Ectodermal cell (in vitro differentiated cells): ENCODE measurements at regions not wholly inside any gene's neighbourhood (a gene's known extent, or its start where the extent isn't known, plus 50 kb on each side); places are given as distances from the start of the nearest gene placed in this dataset.

ENCODE experiments used
- H3K27ac ChIP-seq: 2 replicates; pipeline ENCODE4 v1.7.0; 2013; ENCODE audit warnings: mild to moderate bottlenecking, low read depth, low read length; ENCODE audit not compliant: insufficient read depth, poor library complexity, severe bottlenecking
- H3K27me3 ChIP-seq: 2 replicates; pipeline ENCODE4 v1.7.0; 2013; ENCODE audit warnings: mild to moderate bottlenecking, low read length; ENCODE audit not compliant: insufficient read depth, control insufficient read depth, poor library complexity, severe bottlenecking
- H3K36me3 ChIP-seq: one replicate; pipeline ENCODE4 v1.7.0; 2013; ENCODE audit warnings: low read length; ENCODE audit not compliant: control insufficient read depth, insufficient read depth
- H3K4me1 ChIP-seq: one replicate; pipeline ENCODE4 v1.7.0; 2013; ENCODE audit warnings: low read length; ENCODE audit not compliant: control insufficient read depth, insufficient read depth
- H3K4me3 ChIP-seq: 2 replicates; pipeline ENCODE4 v1.7.0; 2013; ENCODE audit warnings: low read depth, low read length, control low read depth; ENCODE audit not compliant: insufficient read depth
- H3K9me3 ChIP-seq: 2 replicates; pipeline ENCODE4 v1.7.0; 2013; ENCODE audit warnings: mild to moderate bottlenecking, low read length, moderate library complexity; ENCODE audit not compliant: control insufficient read depth
- WGBS, 2 experiments: methylation state at CpG; one replicate each; pipeline ENCODE4 v1.1.7; 2013; ENCODE audit warnings: missing lambda C conversion rate in 2 of 2; 5-methylcytosine and 5-hydroxymethylcytosine counted together

- no peaks in the 10 kb centered on the region for H3K9me3 ChIP-seq
- no peaks in the 10 kb centered on the region for H3K4me1 ChIP-seq
- no peak overlapping the region for H3K4me3 ChIP-seq
- no peaks in the 10 kb centered on the region for H3K27me3 ChIP-seq
- WGBS, 2 experiments: 85 to 87% methylated on average over 28 of the region's 28 CpGs
- H3K27ac ChIP-seq: no peak overlapping the region
- no peaks in the 10 kb centered on the region for H3K36me3 ChIP-seq
Observed at GRCh38 chr16:88290850-88291830, 91.6 kb upstream of the ZNF469 start.

- no peak overlapping the region for H3K4me3 ChIP-seq
- no peaks in the 10 kb centered on the region for H3K4me1 ChIP-seq
- WGBS, 2 experiments: 89 to 91% methylated on average over 19 of the region's 19 CpGs
- no peak overlapping the region for H3K27ac ChIP-seq
- H3K9me3 ChIP-seq: no peaks in the 10 kb centered on the region
- no peaks in the 10 kb centered on the region for H3K27me3 ChIP-seq
- no peaks in the 10 kb centered on the region for H3K36me3 ChIP-seq
Observed at GRCh38 chr16:88292007-88292970, 90.5 kb upstream of the ZNF469 start.

GRCh38 chr16:88293097-88293496 lies 89.7 kb upstream of the ZNF469 start:
- Histone ChIP-seq H3K36me3 (no peaks in the 10 kb centered on the region), H3K27me3 (no peaks in the 10 kb centered on the region), H3K27ac (no peak overlapping the region), H3K4me3 (no peak overlapping the region), H3K9me3 (no peaks in the 10 kb centered on the region), H3K4me1 (no peaks in the 10 kb centered on the region)
- WGBS, 2 experiments: 91 to 94% methylated on average over 4 of the region's 4 CpGs

GRCh38 chr16:88295671-88296436 lies 86.9 kb upstream of the ZNF469 start:
- H3K27ac ChIP-seq: no peak overlapping the region
- no peaks in the 10 kb centered on the region for H3K27me3 ChIP-seq
- no peak overlapping the region for H3K4me3 ChIP-seq
- 94% methylated on average over 20 of the region's 20 CpGs for WGBS, 2 experiments
- peaks cover 4% of the 10 kb centered on the region for H3K4me1 ChIP-seq
- H3K9me3 ChIP-seq: no peaks in the 10 kb centered on the region
- H3K36me3 ChIP-seq: no peaks in the 10 kb centered on the region

- peaks cover 4% of the 10 kb centered on the region for H3K4me1 ChIP-seq
- no peaks in the 10 kb centered on the region for H3K27me3 ChIP-seq
- WGBS, 2 experiments: 88 to 89% methylated on average over 19 of the region's 19 CpGs
- H3K4me3 ChIP-seq: no peak overlapping the region
- H3K36me3 ChIP-seq: no peaks in the 10 kb centered on the region
- H3K9me3 ChIP-seq: no peaks in the 10 kb centered on the region
- no peak overlapping the region for H3K27ac ChIP-seq
Observed at GRCh38 chr16:88296437-88297177, 86.2 kb upstream of the ZNF469 start.

- Histone ChIP-seq H3K27me3 (no peaks in the 10 kb centered on the region), H3K36me3 (no peaks in the 10 kb centered on the region), H3K9me3 (no peaks in the 10 kb centered on the region), H3K4me1 (peaks cover 4% of the 10 kb centered on the region), H3K27ac (no peak overlapping the region), H3K4me3 (no peak overlapping the region)
- 90% methylated on average over 22 of the region's 22 CpGs for WGBS, 2 experiments
Observed at GRCh38 chr16:88297178-88297720, 85.5 kb upstream of the ZNF469 start.

GRCh38 chr16:88298181-88298832 lies 84.5 kb upstream of the ZNF469 start:
- 91% methylated on average over 16 of the region's 16 CpGs for WGBS, 2 experiments
- Histone ChIP-seq H3K36me3 (no peaks in the 10 kb centered on the region), H3K9me3 (no peaks in the 10 kb centered on the region), H3K4me1 (peaks cover 4% of the 10 kb centered on the region), H3K27me3 (no peaks in the 10 kb centered on the region), H3K4me3 (no peak overlapping the region), H3K27ac (no peak overlapping the region)

- H3K27ac ChIP-seq: no peak overlapping the region
- no peak overlapping the region for H3K4me3 ChIP-seq
- no peaks in the 10 kb centered on the region for H3K36me3 ChIP-seq
- H3K27me3 ChIP-seq: no peaks in the 10 kb centered on the region
- peaks cover 4% of the 10 kb centered on the region for H3K4me1 ChIP-seq
- H3K9me3 ChIP-seq: no peaks in the 10 kb centered on the region
- 89 to 92% methylated on average over 14 of the region's 14 CpGs for WGBS, 2 experiments
Observed at GRCh38 chr16:88298833-88299745, 83.7 kb upstream of the ZNF469 start.
